GM12872 (cell line): ENCODE measurements at regions not wholly inside any gene's neighbourhood (a gene's known extent, or its start where the extent isn't known, plus 50 kb on each side); places are given as distances from the start of the nearest gene placed in this dataset.

Experiments used
- TF ChIP-seq, protein P1 (sequence below): IDR thresholded peaks from 3 replicates; pipeline ENCODE4 v1.5.1; 2011; ENCODE audit warnings: low read depth, mild to moderate bottlenecking, low read length, moderate library complexity; ENCODE audit not compliant: insufficient read depth

GRCh38 chr5:58366461-58366860 is 93.4 kb downstream of the PLK2 start:
- TF ChIP-seq, protein P1, sequence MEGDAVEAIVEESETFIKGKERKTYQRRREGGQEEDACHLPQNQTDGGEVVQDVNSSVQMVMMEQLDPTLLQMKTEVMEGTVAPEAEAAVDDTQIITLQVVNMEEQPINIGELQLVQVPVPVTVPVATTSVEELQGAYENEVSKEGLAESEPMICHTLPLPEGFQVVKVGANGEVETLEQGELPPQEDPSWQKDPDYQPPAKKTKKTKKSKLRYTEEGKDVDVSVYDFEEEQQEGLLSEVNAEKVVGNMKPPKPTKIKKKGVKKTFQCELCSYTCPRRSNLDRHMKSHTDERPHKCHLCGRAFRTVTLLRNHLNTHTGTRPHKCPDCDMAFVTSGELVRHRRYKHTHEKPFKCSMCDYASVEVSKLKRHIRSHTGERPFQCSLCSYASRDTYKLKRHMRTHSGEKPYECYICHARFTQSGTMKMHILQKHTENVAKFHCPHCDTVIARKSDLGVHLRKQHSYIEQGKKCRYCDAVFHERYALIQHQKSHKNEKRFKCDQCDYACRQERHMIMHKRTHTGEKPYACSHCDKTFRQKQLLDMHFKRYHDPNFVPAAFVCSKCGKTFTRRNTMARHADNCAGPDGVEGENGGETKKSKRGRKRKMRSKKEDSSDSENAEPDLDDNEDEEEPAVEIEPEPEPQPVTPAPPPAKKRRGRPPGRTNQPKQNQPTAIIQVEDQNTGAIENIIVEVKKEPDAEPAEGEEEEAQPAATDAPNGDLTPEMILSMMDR: no peak

GRCh38 chr5:58365791-58366190 is 94.1 kb downstream of the PLK2 start:
- TF ChIP-seq, protein P1: no peak

DNA sequence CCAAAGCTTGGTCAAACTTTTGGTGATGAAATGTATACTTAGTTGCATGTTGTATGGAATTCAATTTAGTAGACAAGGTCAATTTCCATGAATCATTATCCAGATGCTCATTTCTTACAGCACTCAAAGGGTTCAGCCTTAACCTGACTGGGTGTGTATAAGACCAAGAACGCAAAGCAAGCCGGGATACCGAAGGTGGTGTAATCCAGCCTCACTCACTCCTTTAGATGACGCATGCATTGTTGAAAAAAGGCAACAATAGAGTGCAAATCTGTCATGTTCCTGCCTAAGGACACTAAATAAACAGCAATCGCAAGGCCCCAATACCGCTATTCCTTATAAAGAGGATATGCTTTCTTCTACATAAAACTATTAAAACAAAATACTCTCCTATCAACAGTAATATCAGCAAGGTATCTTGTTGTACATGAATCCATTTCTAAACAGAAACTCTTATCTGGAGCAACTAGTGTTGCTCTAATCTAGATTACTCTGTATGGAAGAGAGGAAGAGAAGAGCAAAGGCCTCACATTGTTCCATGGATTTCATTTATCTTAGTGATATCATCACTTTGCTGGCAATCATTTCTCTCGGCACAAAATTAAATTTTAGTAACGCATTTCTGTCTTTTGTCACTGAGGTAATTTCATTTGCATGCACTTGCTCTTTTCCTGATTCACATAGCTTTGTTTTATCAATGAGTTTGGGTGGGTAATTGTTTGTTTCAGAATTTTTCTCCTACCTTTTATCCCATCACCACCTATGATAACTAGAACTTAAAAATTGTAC is 96.2 kb downstream of the PLK2 start:
- TF ChIP-seq, protein P1: no peak

- TF ChIP-seq, protein P1: no peak
Measured at GRCh38 chr5:58362135-58362534, 97.8 kb downstream of the PLK2 start.

DNA sequence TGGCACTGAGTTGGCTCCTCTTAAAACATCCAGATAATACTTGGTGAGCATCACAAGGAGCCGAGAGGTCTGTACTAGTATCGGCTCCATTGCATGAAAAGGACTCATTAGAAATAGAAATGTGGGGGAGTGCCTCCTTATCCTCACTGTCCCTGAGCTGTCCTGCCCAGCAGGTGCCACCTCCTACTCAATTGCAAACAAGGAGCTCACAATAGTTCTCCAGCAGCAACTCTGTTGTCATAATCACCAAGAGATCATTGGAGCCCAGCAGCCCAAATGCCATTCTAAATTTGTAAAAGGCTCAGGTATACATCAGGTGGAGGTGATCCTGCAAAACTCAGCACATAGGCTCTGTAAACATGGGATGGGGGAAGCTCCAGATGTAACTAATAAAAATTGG is 99.1 kb downstream of the PLK2 start:
- TF ChIP-seq, protein P1: no peak

DNA sequence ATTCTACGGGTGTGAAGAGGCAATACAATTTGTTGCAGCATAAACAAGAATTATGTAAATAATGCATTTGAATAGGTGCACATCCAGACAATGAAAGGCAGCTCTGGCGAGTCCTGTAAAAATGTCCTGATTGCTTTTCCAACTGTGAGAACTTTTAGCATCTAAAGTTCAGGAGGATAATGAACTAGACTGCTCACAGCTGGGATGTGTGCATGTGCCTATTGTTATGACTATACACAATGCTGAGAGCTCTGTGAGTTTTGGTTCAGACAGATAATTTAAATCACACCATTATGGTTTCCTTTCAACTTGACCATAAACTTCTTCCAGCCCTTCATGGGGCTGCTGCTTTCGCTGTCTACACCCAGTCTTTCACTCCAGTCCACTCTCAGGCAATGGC is 99.9 kb downstream of the PLK2 start:
- TF ChIP-seq, protein P1: no peak

GRCh38 chr5:58358501-58359178 is 101.2 kb downstream of the PLK2 start:
- TF ChIP-seq, protein P1: no peak
